AG04450 (cell line): ENCODE measurements at regions not wholly inside any gene's neighbourhood (a gene's known extent, or its start where the extent isn't known, plus 50 kb on each side); places are given as distances from the start of the nearest gene placed in this dataset.
"Not testable (repeated sequence)": the region's sequence is repeated elsewhere in the genome, so short reads cannot be mapped to it uniquely, and the experiment has no call there.

Experiments
- CTCF ChIA-PET: fragments of 300-600, 350-600 bp; formaldehyde crosslinking; extraction: SDS; loops from one replicate; lab custom pipeline; 2022; ENCODE audit warnings: antibody characterized with exemption, inconsistent platforms; lab: Charles Lee
- POLR2A ChIA-PET: fragments of 350-600 bp; formaldehyde crosslinking; extraction: SDS; loops from one replicate; lab custom pipeline; 2021; ENCODE audit warnings: antibody characterized with exemption, inconsistent platforms; lab: Yijun Ruan, JAX
- DNase-seq: peaks from one replicate; pipeline ENCODE4 v3.0.0-alpha.2; 2011; ENCODE audit warnings: low read depth, low spot score
- H3K27ac ChIP-seq: one replicate; pipeline ENCODE4 v1.5.1; 2012; ENCODE audit warnings: low read depth, low read length, control low read depth
- H3K27me3 ChIP-seq: one replicate; pipeline ENCODE4 v1.6.0; 2012; ENCODE audit warnings: low read length; ENCODE audit not compliant: control insufficient read depth, insufficient read depth
- H3K4me3 ChIP-seq: 2 replicates; pipeline ENCODE4 v1.5.1; 2011; ENCODE audit warnings: mild to moderate bottlenecking, low read depth, low read length, control low read depth
- H3K9me3 ChIP-seq: 2 replicates; pipeline ENCODE4 v1.5.1; 2012; ENCODE audit warnings: low read length; ENCODE audit not compliant: control insufficient read depth, insufficient read depth
- CTCF ChIP-seq: IDR thresholded peaks from 2 replicates; pipeline ENCODE4 v1.5.1; 2011; ENCODE audit warnings: low read depth, low read length, control low read depth, inconsistent platforms

- no peak for TF ChIP-seq CTCF
- POLR2A ChIA-PET, result no interaction called here
- CTCF ChIA-PET, result no interaction called here
Observed at GRCh38 chr15:75114796-75115195, 86.9 kb upstream of the C15orf39 start.

DNA sequence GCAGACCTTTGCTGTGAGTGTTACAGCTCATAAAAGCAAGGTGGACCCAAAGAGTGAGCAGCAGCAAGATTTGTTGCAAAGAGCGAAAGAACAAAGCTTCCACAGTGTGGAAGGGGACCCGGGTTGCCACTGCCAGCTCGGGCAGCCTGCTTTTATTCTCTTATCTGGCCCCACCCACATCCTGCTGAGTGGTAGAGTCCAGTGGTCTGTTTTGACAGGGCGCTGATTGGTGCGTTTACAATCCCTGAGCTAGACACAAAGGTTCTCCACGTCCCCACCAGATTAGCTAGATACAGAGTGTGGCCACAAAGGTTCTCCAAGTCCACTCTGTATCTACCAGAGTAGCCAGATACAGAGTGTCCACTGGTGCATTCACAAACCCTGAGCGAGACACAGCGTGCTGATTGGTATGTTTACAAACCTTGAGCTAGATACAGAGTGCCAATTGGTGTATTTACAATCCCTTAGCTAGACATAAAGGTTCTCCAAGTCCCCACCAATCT is 86.2 kb upstream of the C15orf39 start:
- H3K27me3 ChIP-seq, H3K9me3 ChIP-seq, CTCF ChIA-PET, DNase-seq, H3K27ac ChIP-seq, H3K4me3 ChIP-seq: not testable (repeated sequence)
- POLR2A ChIA-PET, result interaction anchor here (0.5 kb wide), 1 partner anchor 8 kb away, joined by 7 read pairs; no protein-coding TSS in a partner anchor

More at GRCh38 chr15:75114796-75115195, 86.9 kb upstream of the C15orf39 start:
- no peak for DNase-seq
- Histone ChIP-seq H3K27me3 (peaks cover 9% of the 10 kb centered on the region), H3K27ac (no peak overlapping the region), H3K4me3 (no peak overlapping the region), H3K9me3 (peaks cover 5% of the 10 kb centered on the region)

GRCh38 chr15:75116143-75116542 is 85.5 kb upstream of the C15orf39 start:
- DNase-seq, CTCF ChIA-PET, H3K27me3 ChIP-seq, H3K9me3 ChIP-seq, H3K27ac ChIP-seq, H3K4me3 ChIP-seq: not testable (repeated sequence)
- POLR2A ChIA-PET, result interaction anchor here (0.5 kb wide), 1 partner anchor 9 kb away, joined by 7 read pairs; no protein-coding TSS in a partner anchor

DNA sequence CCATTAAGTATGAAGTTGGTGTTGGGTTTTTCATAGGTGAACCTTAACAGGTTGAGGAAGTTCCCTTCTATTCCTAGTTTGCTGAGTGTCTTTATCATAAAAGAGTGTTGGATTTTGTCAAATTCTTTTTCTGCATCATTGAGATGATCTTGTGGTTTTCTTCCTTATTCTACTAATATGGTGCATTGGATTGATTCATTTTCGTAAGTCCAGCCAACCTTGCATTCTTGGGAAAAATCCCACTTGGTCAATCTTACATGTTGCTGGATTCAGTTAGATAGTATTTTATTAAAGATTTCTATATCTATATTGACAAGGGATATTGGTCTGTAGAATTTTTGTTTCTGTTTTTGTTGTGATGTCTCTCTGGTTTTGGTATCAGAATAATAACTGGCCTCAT is 83.7 kb upstream of the C15orf39 start:
- Histone ChIP-seq H3K27ac (no peak overlapping the region), H3K4me3 (no peak overlapping the region), H3K27me3 (peaks cover 7% of the 10 kb centered on the region), H3K9me3 (peaks cover 5% of the 10 kb centered on the region)
- CTCF ChIA-PET, result no interaction called here
- POLR2A ChIA-PET, result no interaction called here
- DNase-seq, result no peak
- no peak for TF ChIP-seq CTCF

- CTCF ChIA-PET, DNase-seq: not testable (repeated sequence)
Observed at GRCh38 chr15:75119312-75119711, 82.4 kb upstream of the C15orf39 start.

GRCh38 chr15:75121491-75121890 is 80.2 kb upstream of the C15orf39 start:
- Histone ChIP-seq H3K4me3 (no peak overlapping the region), H3K27ac (no peak overlapping the region), H3K27me3 (no peaks in the 10 kb centered on the region), H3K9me3 (no peaks in the 10 kb centered on the region)
- POLR2A ChIA-PET, result no interaction called here
- no peak for DNase-seq
- no peak for TF ChIP-seq CTCF
- CTCF ChIA-PET, result no interaction called here

More at GRCh38 chr15:75119312-75119711, 82.4 kb upstream of the C15orf39 start:
- H3K27ac ChIP-seq, H3K4me3 ChIP-seq, H3K27me3 ChIP-seq, POLR2A ChIA-PET, H3K9me3 ChIP-seq: not testable (repeated sequence)
